ENCODE measurements at regions not wholly inside any gene's neighbourhood (a gene's known extent, or its start where the extent isn't known, plus 50 kb on each side); places are given as distances from the start of the nearest gene placed in this dataset.

GRCh38 chr16:26840691-26841090, 226.0 kb upstream of the C16orf82 start:
- H3K4me1 ChIP-seq, result no peaks in the 10 kb centered on the region
- H3K36me3 ChIP-seq, result no peaks in the 10 kb centered on the region
- no peak for TF ChIP-seq POLR2AphosphoS5 (IDR thresholded peaks at IDR 0.05)
- no peak for TF ChIP-seq EP300 (IDR thresholded peaks at IDR 0.05)
- no peak for TF ChIP-seq POLR2A (IDR thresholded peaks at IDR 0.05)
- no peak for TF ChIP-seq CTCF (IDR thresholded peaks at IDR 0.05)
- no peak overlapping the region for H3K4me3 ChIP-seq
- H3K27ac ChIP-seq, result no peak overlapping the region
- intact Hi-C loops (cut with DNase I), result no loop called here
- H3K27me3 ChIP-seq, result no peaks in the 10 kb centered on the region
- DNase-seq, result no peak
- peaks cover 0 to 3% (median 0%) of the 10 kb centered on the region in 4 donors for H3K9me3 ChIP-seq
- WGBS, 2 donors, result 87 to 89% methylated on average over 7 of the region's 7 CpGs

GRCh38 chr16:26856271-26856670, 210.5 kb upstream of the C16orf82 start:
- TF ChIP-seq POLR2A (IDR thresholded peaks at IDR 0.05) (no peak), POLR2AphosphoS5 (IDR thresholded peaks at IDR 0.05) (no peak), CTCF (IDR thresholded peaks at IDR 0.05) (no peak), EP300 (IDR thresholded peaks at IDR 0.05) (no peak)
- 68 to 69% methylated on average over 4 of the region's 4 CpGs for WGBS, 2 donors

GRCh38 chr16:26856791-26857190, 209.9 kb upstream of the C16orf82 start:
- intact Hi-C loops (cut with DNase I), result no loop called here
- H3K4me1 ChIP-seq, result no peaks in the 10 kb centered on the region
- WGBS, 2 donors, result 61 to 68% methylated on average over 5 of the region's 5 CpGs
- DNase-seq, result no peak
- no peak overlapping the region for H3K27ac ChIP-seq
- H3K36me3 ChIP-seq, result no peaks in the 10 kb centered on the region
- H3K4me3 ChIP-seq, result no peak overlapping the region
- H3K27me3 ChIP-seq, result no peaks in the 10 kb centered on the region
- no peak for TF ChIP-seq CTCF (IDR thresholded peaks at IDR 0.05)
- TF ChIP-seq EP300 (IDR thresholded peaks at IDR 0.05), result no peak
- TF ChIP-seq POLR2A (IDR thresholded peaks at IDR 0.05), result no peak
- no peak for TF ChIP-seq POLR2AphosphoS5 (IDR thresholded peaks at IDR 0.05)
- H3K9me3 ChIP-seq, result peaks cover 0 to 14% (median 0%) of the 10 kb centered on the region in 4 donors

More at GRCh38 chr16:26856271-26856670, 210.5 kb upstream of the C16orf82 start:
- Histone ChIP-seq H3K36me3 (no peaks in the 10 kb centered on the region), H3K27ac (no peak overlapping the region), H3K9me3 (peaks cover 0 to 10% (median 0%) of the 10 kb centered on the region in 4 donors), H3K4me1 (no peaks in the 10 kb centered on the region), H3K4me3 (no peak overlapping the region), H3K27me3 (no peaks in the 10 kb centered on the region)
- intact Hi-C loops (cut with DNase I), result no loop called here
- no peak for DNase-seq

- no peak for TF ChIP-seq EP300 (IDR thresholded peaks at IDR 0.05)
- no peak for TF ChIP-seq POLR2AphosphoS5 (IDR thresholded peaks at IDR 0.05)
- TF ChIP-seq POLR2A (IDR thresholded peaks at IDR 0.05), result no peak
- TF ChIP-seq CTCF (IDR thresholded peaks at IDR 0.05), result no peak
- intact Hi-C loops (cut with DNase I), result no loop called here
- H3K9me3 ChIP-seq, result peaks cover 0 to 14% (median 0%) of the 10 kb centered on the region in 4 donors
- H3K27me3 ChIP-seq, result no peaks in the 10 kb centered on the region
- WGBS, 2 donors, result 73 to 74% methylated on average over 4 of the region's 4 CpGs
- H3K36me3 ChIP-seq, result no peaks in the 10 kb centered on the region
- no peak overlapping the region for H3K27ac ChIP-seq
- H3K4me1 ChIP-seq, result no peaks in the 10 kb centered on the region
- no peak overlapping the region for H3K4me3 ChIP-seq
- DNase-seq, result no peak
Observed at GRCh38 chr16:26857371-26857770, 209.4 kb upstream of the C16orf82 start.

GRCh38 chr16:26860506-26860905, 206.2 kb upstream of the C16orf82 start:
- H3K4me3 ChIP-seq, result no peak overlapping the region
- TF ChIP-seq POLR2A (IDR thresholded peaks at IDR 0.05) (no peak), EP300 (IDR thresholded peaks at IDR 0.05) (no peak), POLR2AphosphoS5 (IDR thresholded peaks at IDR 0.05) (no peak), CTCF (IDR thresholded peaks at IDR 0.05) (no peak)
- intact Hi-C loops (cut with DNase I), result no loop called here
- H3K27me3 ChIP-seq, result no peaks in the 10 kb centered on the region
- WGBS, 2 donors, result 93 to 94% methylated on average over 1 of the region's 1 CpG
- H3K4me1 ChIP-seq, result no peaks in the 10 kb centered on the region
- no peaks in the 10 kb centered on the region for H3K36me3 ChIP-seq
- no peak overlapping the region for H3K27ac ChIP-seq
- DNase-seq, result no peak
- peaks cover 0 to 14% (median 0%) of the 10 kb centered on the region in 4 donors for H3K9me3 ChIP-seq
